ENCODE measurements at regions not wholly inside any gene's neighbourhood (a gene's known extent, or its start where the extent isn't known, plus 50 kb on each side); places are given as distances from the start of the nearest gene placed in this dataset.

DNA sequence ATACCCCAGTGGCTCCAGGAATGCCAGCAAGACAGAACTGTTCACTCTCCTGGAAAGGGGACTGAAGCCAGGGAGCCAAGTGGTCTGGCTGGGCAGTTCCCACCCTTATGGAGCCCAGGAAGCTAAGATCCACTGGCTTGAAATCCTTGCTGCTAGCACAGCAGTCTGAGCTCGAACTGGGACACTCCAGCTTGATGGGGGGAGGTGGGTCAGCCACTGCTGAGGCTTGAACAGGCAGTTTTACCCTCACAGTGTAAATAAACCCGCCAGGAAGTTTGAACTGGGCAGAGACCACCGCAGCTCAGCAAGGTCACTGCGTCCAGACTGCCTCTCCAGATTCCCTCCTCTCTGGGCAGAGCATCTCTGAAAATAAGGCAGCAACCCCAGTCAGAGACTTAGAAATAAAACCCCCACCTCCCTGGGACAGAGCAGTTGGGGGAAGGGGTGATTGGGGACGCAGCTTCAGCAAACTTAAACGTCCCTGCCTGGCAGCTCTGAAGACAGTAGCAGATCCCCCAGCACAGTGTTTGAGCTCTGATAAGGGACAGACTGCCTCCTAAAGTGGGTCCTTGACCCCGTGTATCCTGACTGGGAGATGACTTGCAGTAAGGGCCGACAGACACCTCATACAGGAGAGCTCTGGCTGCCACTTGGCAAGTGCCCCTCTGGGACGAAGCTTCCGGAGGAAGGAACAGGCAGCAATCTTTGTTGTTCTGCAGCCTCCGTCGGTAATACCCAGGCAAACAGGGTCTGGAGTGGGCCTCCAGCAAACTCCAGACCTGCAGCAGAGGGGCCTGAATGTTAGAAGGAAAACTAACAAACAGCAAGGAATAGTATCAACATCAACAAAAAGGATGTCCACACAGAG lies 568.4 kb downstream of the PLA2G4A start:
- TF ChIP-seq, protein P1, sequence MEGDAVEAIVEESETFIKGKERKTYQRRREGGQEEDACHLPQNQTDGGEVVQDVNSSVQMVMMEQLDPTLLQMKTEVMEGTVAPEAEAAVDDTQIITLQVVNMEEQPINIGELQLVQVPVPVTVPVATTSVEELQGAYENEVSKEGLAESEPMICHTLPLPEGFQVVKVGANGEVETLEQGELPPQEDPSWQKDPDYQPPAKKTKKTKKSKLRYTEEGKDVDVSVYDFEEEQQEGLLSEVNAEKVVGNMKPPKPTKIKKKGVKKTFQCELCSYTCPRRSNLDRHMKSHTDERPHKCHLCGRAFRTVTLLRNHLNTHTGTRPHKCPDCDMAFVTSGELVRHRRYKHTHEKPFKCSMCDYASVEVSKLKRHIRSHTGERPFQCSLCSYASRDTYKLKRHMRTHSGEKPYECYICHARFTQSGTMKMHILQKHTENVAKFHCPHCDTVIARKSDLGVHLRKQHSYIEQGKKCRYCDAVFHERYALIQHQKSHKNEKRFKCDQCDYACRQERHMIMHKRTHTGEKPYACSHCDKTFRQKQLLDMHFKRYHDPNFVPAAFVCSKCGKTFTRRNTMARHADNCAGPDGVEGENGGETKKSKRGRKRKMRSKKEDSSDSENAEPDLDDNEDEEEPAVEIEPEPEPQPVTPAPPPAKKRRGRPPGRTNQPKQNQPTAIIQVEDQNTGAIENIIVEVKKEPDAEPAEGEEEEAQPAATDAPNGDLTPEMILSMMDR (IDR thresholded peaks at IDR 0.05; ENCODE audit: borderline replicate concordance, extremely low read depth, low read length, poor library complexity, severe bottlenecking), result no peak
- no peak for TF ChIP-seq EZH2 (IDR thresholded peaks at IDR 0.05; ENCODE audit: borderline replicate concordance, low read depth, low read length, severe bottlenecking)
